ENCODE measurements at regions not wholly inside any gene's neighbourhood (a gene's known extent, or its start where the extent isn't known, plus 50 kb on each side); places are given as distances from the start of the nearest gene placed in this dataset.

GRCh38 chr5:128667152-128667551, 129.1 kb upstream of the FBN2 start:
- DNase-seq: no peak

DNA sequence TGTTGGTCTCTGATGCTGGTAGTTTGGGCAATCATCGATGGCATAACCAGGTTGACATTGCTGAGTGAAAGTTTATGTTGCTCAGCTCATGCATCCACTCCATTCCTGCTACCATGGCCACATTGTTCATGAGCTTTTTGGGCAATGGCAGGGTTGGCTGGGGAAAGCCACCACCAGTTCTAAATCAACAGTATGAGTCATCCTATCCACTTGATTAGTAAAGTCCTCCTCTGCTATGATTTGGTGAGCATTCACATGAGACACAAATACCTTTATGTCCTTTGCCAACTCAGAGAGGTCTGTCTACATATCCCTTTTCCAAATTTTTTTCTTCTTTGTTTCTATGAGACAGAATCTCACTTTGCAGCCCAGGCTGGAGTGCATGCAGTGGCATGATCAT, 129.7 kb upstream of the FBN2 start:
- DNase-seq: no peak

DNA sequence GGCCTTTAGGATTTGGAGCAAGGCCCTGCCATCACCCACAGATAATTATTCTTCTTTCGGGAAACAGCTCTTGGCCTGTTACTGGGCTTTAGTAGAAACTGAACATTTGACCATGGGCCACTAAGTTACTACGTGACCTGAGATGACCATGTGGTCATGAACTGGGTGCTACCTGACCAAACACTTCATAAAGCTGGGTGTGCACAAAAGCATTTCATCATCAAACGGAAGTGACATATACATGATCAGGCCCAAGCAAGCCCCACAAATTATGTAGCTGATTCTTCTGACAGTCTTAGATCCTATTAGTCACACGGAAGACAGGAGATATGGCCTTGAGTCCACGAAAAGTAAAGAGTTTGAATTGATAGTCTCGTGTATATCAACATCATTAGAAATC, 130.9 kb upstream of the FBN2 start:
- DNase-seq: no peak

GRCh38 chr5:128669803-128670202, 131.8 kb upstream of the FBN2 start:
- no peak for DNase-seq

DNA sequence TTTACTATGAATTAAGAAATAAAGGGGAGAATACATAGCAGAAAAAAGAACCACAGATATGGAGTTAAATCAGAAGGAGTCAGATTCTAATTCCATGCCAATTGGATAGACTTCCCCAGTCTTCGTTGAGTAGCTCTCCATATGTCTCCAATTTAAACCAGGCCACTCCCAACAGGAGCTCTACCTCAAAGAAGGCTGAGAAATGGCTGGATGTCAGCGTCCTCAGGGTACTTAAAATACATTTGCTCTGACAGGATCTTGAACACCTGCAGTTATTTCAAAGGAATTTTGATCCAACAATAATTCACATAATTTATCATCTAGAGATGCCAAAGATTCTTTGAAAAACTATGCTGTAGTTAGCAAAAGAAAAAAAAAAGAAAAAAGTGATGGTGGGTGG, 133.9 kb upstream of the FBN2 start:
- no peak for DNase-seq

- DNase-seq: no peak
Observed at GRCh38 chr5:128673000-128673399, 135.0 kb upstream of the FBN2 start.

GRCh38 chr5:128673411-128673957, 135.4 kb upstream of the FBN2 start:
- no peak for DNase-seq

- no peak for DNase-seq
Observed at GRCh38 chr5:128673970-128674369, 135.9 kb upstream of the FBN2 start.

- DNase-seq: no peak
Observed at GRCh38 chr5:128674837-128675446, 136.9 kb upstream of the FBN2 start.

DNA sequence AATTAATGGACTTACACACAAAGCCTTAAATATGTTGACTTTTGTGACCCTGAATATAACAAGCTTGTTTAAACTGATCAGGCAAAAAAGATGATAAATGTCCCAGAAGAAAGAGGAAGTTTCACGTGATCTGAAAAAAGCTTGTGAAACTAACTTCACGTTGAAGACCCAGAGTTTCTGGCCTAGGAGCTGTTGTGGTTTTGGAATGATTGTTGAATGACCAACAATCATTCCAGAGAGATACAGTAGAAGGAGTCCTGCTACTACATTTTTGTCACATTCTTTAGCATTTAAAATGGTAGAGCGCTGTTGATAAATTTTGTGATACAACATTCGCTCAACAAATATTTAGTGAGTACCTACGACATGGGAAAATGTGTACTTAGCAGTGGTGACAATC, 143.1 kb upstream of the FBN2 start:
- DNase-seq: no peak

DNA sequence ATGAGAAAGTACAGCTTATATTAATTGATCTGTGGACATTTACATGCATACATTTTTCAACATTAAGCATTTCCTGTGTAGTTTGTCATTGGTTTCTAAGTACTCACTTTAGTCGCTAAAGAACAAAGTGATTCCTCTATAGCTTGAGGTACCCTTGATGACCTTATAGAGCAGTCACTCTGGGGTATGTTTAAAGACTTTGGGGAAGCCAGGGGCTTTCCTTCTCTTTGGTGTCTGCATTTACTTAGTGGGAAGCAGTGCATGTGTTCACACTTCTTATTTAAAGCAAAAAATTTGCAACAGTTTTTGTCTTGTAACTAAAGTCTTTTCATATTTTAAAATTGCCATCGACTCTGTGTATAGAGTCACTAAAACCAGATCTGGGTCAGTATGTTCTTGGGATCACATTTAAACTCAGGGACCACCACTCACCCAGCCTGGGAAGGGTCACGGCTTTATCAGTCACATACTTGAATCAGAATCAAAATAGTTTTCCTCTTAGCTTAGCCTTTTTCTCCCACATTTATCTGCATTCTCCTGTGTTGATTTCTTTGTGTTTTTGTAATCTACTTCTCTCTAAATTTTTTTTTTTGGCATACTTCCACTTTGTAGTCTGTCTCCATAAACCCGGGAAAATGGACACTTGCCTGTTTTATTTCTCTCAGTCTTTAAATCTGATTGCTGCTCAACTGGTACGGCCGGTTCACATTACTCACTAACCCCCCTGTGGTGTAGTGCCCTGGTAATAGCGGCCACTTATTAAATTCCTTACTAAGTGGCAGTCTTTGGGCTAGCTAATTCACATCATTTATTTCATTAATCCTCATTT, 143.9 kb upstream of the FBN2 start:
- peak; percentile 18 to 21 for DNase-seq

- DNase-seq: no peak
Observed at GRCh38 chr5:128682669-128683068, 144.6 kb upstream of the FBN2 start.

DNA sequence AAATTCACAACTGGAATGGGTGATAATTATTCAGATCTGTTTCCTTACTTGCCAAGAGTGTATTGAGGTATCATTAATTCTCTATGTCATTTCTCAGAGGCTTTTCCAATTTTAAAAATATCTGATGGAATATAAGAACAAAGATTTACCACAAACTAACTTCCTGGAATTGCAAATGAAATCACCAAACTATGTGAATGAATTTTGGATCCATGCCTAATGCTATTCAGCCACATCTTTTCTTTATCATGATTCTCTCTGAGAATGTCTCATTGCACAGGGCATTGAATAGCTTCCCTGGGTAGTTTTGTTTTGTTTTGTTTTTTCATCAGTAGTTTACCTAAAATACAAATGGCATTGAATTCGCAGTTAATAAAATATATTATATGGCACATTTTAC, 146.9 kb upstream of the FBN2 start:
- no peak for DNase-seq

DNA sequence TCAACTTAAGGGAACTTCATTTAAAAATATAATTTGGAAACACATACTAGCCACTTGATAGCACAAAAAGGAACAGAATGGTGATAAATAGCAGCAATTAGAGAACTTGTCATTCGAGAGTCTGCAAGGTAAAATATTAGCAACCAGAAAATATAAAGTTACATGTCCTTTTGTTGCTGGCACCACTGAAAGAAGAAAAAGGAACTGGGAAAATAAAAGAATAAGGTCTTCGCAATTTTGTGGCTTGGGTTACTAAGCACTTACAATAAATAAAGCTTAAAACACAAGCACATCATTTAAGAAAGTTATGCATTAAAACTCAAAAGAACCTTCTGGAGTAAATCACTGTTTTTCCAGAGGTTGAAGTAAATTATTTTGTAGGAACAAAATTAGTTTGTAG, 149.9 kb upstream of the FBN2 start:
- no peak for DNase-seq

DNA sequence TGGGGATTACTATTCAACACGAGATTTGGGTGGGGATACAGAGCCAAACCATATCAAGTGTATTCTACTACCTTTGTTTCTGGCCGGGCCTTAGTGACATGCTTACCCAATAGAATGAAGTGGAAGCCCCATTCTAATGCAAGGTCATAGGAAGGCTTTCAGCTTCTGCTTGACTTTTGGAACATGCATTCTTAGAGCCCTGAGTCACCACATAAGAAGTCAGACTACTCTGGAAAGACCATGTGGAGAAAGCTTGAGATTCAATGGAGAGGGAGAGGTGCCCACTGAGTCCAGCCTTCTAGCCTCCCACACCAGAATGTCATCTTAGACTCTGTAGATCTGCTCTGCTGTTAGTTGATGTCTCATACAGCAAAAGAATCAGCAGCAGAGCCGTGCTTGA, 155.7 kb upstream of the FBN2 start:
- no peak for DNase-seq

GRCh38 chr5:128695791-128696530, 157.9 kb upstream of the FBN2 start:
- no peak for DNase-seq

DNA sequence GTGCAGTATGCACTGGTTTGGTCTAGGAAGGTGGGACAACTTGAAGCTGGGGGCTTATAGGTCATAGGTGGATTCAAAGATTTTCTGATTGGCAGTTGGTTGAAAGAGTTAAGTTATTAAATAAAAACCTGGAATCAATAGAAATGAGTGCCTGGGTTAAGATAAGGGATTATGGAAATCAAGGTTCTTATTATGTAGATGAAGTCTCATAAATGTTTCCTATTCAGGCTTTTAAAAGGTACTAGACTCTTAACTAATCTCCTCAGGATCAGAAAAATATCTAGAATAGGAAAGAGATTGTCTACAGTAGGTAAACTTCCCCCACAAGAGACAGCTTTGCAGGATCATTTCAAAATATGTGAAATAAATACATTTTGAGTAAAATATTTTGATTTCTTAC, 163.3 kb upstream of the FBN2 start:
- DNase-seq: no peak

- DNase-seq: no peak
Observed at GRCh38 chr5:128703322-128703721, 165.3 kb upstream of the FBN2 start.

DNA sequence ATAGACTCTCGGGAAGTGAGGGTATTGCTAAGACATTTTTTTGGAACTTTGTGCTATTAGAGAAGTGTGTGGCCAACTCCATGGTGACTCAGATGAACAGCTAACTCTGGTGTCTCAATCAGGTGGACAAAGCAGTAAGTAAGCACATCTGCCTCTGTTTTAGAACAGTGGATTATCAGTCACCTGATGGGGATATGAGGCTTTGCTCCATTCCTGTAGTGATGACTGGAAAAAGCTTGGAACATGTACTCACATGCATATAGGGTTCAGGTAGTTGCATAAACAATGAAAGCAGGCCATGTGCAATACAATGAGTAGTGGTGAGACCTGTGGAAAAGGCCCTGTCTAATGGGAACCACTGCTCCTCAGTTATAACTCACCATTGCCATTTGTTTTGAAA, 168.2 kb upstream of the FBN2 start:
- no peak for DNase-seq

GRCh38 chr5:128708841-128709240, 170.8 kb upstream of the FBN2 start:
- DNase-seq: no peak

DNA sequence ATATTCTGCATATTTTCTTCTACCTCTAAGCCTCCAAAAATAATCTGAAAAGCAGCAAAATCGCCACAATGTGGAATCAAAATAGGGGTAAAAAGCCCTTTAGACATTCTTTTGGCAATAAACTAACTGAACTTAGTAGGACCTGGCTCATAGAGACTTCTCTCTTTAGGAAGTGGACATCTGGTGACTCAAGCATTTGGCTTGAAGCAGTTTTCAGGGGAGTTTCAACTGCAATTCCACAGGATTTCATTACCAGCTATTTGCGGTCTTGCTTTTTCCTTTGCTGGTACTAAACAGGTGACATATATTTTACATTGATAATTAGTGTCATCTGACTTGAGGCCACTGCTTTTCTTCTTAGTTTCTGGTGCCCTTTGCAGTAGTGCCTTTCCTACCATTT, 173.2 kb upstream of the FBN2 start:
- DNase-seq: no peak

DNA sequence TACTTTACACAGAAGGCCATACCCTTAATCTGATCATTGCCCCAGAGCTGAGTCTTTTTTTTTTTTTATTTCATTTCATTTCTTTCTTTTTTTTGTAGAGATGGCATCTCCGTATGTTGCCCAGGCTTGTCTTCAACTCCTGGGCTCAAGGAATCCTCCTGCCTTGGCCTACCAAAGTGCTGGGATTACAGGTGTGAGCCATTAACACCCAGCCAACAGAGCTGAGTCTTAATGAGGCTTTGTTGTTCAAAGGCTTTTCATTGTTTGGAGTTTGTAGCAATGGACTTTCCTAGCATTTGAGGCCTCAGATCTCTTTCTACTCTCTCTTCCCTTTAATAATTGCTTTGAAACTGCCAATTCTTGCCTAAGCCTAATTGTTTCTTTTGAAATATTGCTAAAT, 176.5 kb upstream of the FBN2 start:
- no peak for DNase-seq

- DNase-seq: no peak
Observed at GRCh38 chr5:128722551-128722950, 184.5 kb upstream of the FBN2 start.
